ENCODE measurements at regions not wholly inside any gene's neighbourhood (a gene's known extent, or its start where the extent isn't known, plus 50 kb on each side); places are given as distances from the start of the nearest gene placed in this dataset.

DNA sequence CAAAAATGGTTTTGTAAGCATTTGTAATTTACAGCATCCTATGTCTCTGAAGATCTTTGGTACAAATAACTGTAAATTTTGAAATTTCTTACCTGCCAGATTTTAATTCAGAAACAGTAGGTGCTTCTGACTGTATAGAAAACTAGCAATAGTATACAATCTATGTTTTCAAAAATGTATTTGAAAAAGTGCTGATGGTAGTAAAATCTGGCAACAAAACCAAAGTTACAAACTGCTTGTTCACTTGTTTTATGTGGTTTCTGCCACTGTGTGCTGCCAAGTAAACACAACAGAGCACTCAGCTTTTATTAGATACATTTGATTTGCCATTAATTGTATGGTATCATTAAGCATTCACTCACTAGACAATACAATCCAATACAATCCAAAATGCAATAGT lies 206.1 kb downstream of the CPE start:
- Mint-ChIP-seq H3K4me3 (ENCODE audit: unreplicated experiment) (no peak overlapping the region), H3K9me3 (ENCODE audit: unreplicated experiment) (no peaks in the 10 kb centered on the region), H3K4me1 (ENCODE audit: unreplicated experiment) (peaks cover 13% of the 10 kb centered on the region), H3K36me3 (ENCODE audit: low read depth, unreplicated experiment) (no peaks in the 10 kb centered on the region), H3K27me3 (ENCODE audit: unreplicated experiment) (no peaks in the 10 kb centered on the region), H3K27ac (ENCODE audit: unreplicated experiment) (no peak overlapping the region)
- DNase-seq (ENCODE audit: low spot score): no peak
- TF ChIP-seq, protein P1, sequence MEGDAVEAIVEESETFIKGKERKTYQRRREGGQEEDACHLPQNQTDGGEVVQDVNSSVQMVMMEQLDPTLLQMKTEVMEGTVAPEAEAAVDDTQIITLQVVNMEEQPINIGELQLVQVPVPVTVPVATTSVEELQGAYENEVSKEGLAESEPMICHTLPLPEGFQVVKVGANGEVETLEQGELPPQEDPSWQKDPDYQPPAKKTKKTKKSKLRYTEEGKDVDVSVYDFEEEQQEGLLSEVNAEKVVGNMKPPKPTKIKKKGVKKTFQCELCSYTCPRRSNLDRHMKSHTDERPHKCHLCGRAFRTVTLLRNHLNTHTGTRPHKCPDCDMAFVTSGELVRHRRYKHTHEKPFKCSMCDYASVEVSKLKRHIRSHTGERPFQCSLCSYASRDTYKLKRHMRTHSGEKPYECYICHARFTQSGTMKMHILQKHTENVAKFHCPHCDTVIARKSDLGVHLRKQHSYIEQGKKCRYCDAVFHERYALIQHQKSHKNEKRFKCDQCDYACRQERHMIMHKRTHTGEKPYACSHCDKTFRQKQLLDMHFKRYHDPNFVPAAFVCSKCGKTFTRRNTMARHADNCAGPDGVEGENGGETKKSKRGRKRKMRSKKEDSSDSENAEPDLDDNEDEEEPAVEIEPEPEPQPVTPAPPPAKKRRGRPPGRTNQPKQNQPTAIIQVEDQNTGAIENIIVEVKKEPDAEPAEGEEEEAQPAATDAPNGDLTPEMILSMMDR (IDR thresholded peaks at IDR 0.05; ENCODE audit: unreplicated experiment): no peak

DNA sequence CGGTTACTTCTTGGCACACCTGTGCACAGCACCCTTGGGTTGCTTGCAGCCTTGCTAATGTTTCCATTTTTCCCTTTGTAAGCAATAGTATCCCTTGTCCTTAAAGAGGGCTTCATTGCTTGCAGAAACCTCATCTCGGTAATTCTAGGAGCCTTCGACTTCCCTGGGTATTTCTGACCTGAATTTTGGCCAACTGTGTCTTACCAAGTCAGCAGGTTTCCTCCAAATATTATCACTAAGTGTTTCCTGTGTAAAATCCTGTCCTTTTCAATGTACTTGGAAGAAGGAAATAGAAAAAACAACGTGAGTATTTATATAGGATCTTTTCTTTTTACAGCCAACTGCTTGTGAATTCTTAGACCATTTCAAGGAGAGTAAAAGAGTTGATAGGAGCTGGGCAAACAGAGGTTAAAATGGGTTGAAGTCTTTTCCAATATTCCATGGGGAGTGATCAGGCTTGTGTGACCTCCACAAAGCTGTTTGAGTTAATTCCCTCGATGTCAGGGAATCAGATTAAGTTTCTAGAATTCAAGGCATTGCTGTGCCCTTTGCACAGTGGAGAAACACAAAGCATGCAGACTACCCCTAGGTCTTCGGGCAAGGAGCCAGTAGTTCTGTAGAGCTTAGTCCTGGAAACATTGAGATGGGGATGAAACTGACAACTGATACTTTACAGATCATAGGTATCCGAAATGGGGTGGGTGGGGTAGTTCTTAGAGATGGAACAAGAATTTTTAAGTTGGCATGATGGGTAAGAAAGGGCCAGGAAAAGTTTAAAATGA lies 209.9 kb downstream of the CPE start:
- Mint-ChIP-seq H3K27me3 (ENCODE audit: unreplicated experiment) (peaks cover 3% of the 10 kb centered on the region), H3K4me1 (ENCODE audit: unreplicated experiment) (peaks cover 10% of the 10 kb centered on the region), H3K9me3 (ENCODE audit: unreplicated experiment) (no peaks in the 10 kb centered on the region), H3K27ac (ENCODE audit: unreplicated experiment) (no peak overlapping the region), H3K4me3 (ENCODE audit: unreplicated experiment) (no peak overlapping the region), H3K36me3 (ENCODE audit: low read depth, unreplicated experiment) (peaks cover 3% of the 10 kb centered on the region)
- TF ChIP-seq, protein P1 (IDR thresholded peaks at IDR 0.05; ENCODE audit: unreplicated experiment): no peak
- DNase-seq (ENCODE audit: low spot score): no peak

DNA sequence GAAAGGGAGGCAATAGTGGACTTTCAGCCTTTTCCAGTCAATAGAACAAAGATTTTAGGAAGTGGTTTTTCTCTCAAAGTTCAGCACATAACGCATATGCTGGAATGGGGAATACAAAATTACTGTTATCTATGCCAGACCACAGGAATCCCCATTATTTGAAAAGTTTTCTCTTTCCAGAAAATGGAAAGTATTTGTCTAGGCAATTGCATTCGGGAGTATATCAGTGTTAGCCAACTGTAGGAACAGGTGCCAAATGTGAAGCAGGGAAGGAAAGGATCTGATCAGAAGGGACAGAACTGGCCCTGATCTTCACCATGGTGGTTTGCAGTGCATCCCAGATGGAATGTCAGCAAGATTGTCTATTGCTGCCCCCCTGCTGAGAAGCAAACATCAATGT lies 213.6 kb downstream of the CPE start:
- Mint-ChIP-seq H3K9me3 (ENCODE audit: unreplicated experiment) (no peaks in the 10 kb centered on the region), H3K36me3 (ENCODE audit: low read depth, unreplicated experiment) (peaks cover 3% of the 10 kb centered on the region), H3K4me1 (ENCODE audit: unreplicated experiment) (peaks cover 10% of the 10 kb centered on the region), H3K27me3 (ENCODE audit: unreplicated experiment) (peaks cover 3% of the 10 kb centered on the region), H3K27ac (ENCODE audit: unreplicated experiment) (no peak overlapping the region), H3K4me3 (ENCODE audit: unreplicated experiment) (no peak overlapping the region)
- TF ChIP-seq, protein P1 (IDR thresholded peaks at IDR 0.05; ENCODE audit: unreplicated experiment): no peak
- DNase-seq (ENCODE audit: low spot score): no peak

DNA sequence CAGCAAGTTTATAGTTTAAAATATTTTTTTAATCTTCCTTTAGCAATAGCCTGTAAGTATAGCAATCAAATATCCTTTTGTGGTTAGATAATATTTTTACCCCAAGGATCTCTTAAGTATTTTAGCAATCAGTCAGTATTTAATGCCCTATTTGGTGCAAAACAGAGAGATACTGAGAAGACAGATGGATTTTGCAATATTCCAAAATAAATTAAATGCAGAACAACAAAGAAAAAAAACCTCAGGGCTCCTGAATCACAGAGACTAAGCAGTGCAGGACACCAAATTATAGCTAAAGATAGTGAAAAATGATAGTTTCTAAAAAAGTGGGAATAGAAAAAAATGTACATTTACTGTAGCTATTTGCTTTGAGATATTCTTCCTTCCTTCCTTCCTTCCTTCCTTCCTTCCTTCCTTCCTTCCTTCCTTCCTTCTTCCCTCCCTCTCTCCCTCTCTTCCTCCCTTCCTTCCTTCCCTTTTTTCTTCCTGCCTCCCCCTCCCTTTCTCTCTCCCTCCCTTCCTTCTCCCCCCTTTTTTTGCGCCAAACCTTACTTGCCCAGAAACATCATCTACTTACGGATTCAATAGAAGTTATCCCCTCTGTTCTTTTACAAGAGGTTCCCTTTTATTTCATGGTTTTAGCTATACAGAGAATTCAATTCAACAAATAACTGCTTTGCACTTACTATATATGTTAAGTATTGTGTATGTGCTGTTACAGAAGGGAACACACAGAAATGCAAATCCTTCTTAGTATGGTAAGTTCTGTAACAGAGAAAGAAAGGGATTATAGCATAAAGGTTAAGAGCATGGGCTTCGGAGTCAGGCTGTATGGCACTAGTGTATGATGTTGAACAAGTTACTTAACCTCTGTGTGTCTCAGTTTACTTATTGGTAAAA lies 219.0 kb downstream of the CPE start:
- Mint-ChIP-seq H3K4me3 (ENCODE audit: unreplicated experiment) (no peak overlapping the region), H3K4me1 (ENCODE audit: unreplicated experiment) (no peaks in the 10 kb centered on the region), H3K27me3 (ENCODE audit: unreplicated experiment) (no peaks in the 10 kb centered on the region), H3K9me3 (ENCODE audit: unreplicated experiment) (no peaks in the 10 kb centered on the region), H3K36me3 (ENCODE audit: low read depth, unreplicated experiment) (no peaks in the 10 kb centered on the region), H3K27ac (ENCODE audit: unreplicated experiment) (no peak overlapping the region)
- TF ChIP-seq, protein P1 (IDR thresholded peaks at IDR 0.05; ENCODE audit: unreplicated experiment): no peak
- DNase-seq (ENCODE audit: low spot score): no peak

All from endothelial cell (in vitro differentiated cells).